ENCODE measurements at regions not wholly inside any gene's neighbourhood (a gene's known extent, or its start where the extent isn't known, plus 50 kb on each side); places are given as distances from the start of the nearest gene placed in this dataset.

DNA sequence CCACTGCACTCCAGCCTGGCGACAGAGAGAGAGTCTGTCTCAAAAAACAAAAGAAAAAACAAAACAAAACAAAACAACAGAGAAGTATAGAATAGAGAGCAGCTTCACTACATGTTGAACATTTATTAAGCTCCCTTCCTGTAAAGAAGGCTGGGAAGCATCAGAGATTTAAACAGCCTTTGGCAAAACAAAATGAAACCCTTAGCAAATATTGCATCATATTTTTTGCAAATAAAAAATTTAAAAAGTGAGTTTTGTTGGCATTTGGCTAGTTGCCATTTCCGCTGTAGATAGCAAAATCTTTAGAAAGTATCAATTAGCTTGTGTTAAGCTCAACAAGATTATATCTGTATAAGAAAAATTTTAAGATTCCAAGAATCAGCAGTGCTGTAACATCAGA, 151.2 kb downstream of the SERPINI1 start:
- Histone ChIP-seq H3K36me3 (ENCODE audit: low read depth, low read length) (no peaks in the 10 kb centered on the region), H3K4me2 (ENCODE audit: low read length) (peak overlapping the region; percentile 60), H3K9me3 (ENCODE audit: low read length) (no peaks in the 10 kb centered on the region), H4K20me1 (ENCODE audit: low read length) (no peaks in the 10 kb centered on the region), H3K4me3 (ENCODE audit: low read length) (0 out of 2 replicates have a peak overlapping the region, but pooled peaks have one; percentile 9), H3F3A (ENCODE audit: low read length, unreplicated experiment) (peaks cover 3% of the 10 kb centered on the region), H3K27me3 (ENCODE audit: low read length) (peaks cover 11% of the 10 kb centered on the region; the same call in 1 of the 2 replicates), H2AFZ (ENCODE audit: low read length) (no peak overlapping the region), H3K79me2 (ENCODE audit: low read length) (no peaks in the 10 kb centered on the region), H3K27ac (ENCODE audit: low read length) (peak overlapping the region; percentile 63), H3K9me2 (replicated peaks; ENCODE audit: low read length) (no peaks in the 10 kb centered on the region), H3K9ac (ENCODE audit: low read length) (no peak overlapping the region), H3K4me1 (ENCODE audit: insufficient read depth, low read length) (peaks cover 18% of the 10 kb centered on the region)
- ChIA-PET CTCF (interaction anchor here (0.6 to 0.9 kb wide), 2 partner anchors 151 to 154 kb away, joined by 3 read pairs; partner anchors contain the start of gene SERPINI1), POLR2A (ENCODE audit: unreplicated experiment) (interaction anchor here (0.6 kb wide), 1 partner anchor 419 kb away, joined by 3 read pairs; no protein-coding TSS in a partner anchor)
- DNase-seq (peak; percentile 58), ATAC-seq (peak; percentile 79)
- no TSS peak for BruUV-seq (replicated peaks)
- TF ChIP-seq EZH2 (IDR thresholded peaks at IDR 0.05; ENCODE audit: low read length, unreplicated experiment) (no peak), EZH2phosphoT487 (IDR thresholded peaks at IDR 0.05; ENCODE audit: borderline replicate concordance, low read length) (no peak), CTCF (conservative IDR thresholded peaks at IDR 0.05; ENCODE audit: low read depth, low read length) (no peak)
- intact Hi-C loops (cut with micrococcal nuclease) = loop anchor here (1.0 kb wide), 1 partner anchor 154 kb away; no protein-coding TSS in a partner anchor

- H3F3A ChIP-seq (ENCODE audit: low read length, unreplicated experiment) = peaks cover 3% of the 10 kb centered on the region
- intact Hi-C loops (cut with micrococcal nuclease) = no loop called here
- no peaks in the 10 kb centered on the region for H3K9me2 ChIP-seq (replicated peaks; ENCODE audit: low read length)
- POLR2A ChIA-PET (ENCODE audit: unreplicated experiment) = interaction anchor here (0.6 kb wide), 1 partner anchor 47 kb away, joined by 5 read pairs; no protein-coding TSS in a partner anchor
- no peak overlapping the region for H3K4me2 ChIP-seq (ENCODE audit: low read length)
- peaks cover 8% of the 10 kb centered on the region; the same call in 1 of the 2 replicates for H3K27me3 ChIP-seq (ENCODE audit: low read length)
- no peaks in the 10 kb centered on the region for H3K9me3 ChIP-seq (ENCODE audit: low read length)
- CTCF ChIA-PET = no interaction called here
- H4K20me1 ChIP-seq (ENCODE audit: low read length) = no peaks in the 10 kb centered on the region
- no peak for TF ChIP-seq EZH2phosphoT487 (IDR thresholded peaks at IDR 0.05; ENCODE audit: borderline replicate concordance, low read length)
- no peak for TF ChIP-seq EZH2 (IDR thresholded peaks at IDR 0.05; ENCODE audit: low read length, unreplicated experiment)
- TF ChIP-seq CTCF (conservative IDR thresholded peaks at IDR 0.05; ENCODE audit: low read depth, low read length) = no peak
- H3K27ac ChIP-seq (ENCODE audit: low read length) = no peak overlapping the region
- no TSS peak for BruUV-seq (replicated peaks)
- H3K4me3 ChIP-seq (ENCODE audit: low read length) = no peak overlapping the region
- no peak for ATAC-seq
- no peak overlapping the region for H3K9ac ChIP-seq (ENCODE audit: low read length)
- peaks cover 19% of the 10 kb centered on the region for H3K4me1 ChIP-seq (ENCODE audit: insufficient read depth, low read length)
- no peaks in the 10 kb centered on the region for H3K36me3 ChIP-seq (ENCODE audit: low read depth, low read length)
- no peaks in the 10 kb centered on the region for H3K79me2 ChIP-seq (ENCODE audit: low read length)
- no peak for DNase-seq
- no peak overlapping the region for H2AFZ ChIP-seq (ENCODE audit: low read length)
Observed at GRCh38 chr3:167885277-167885676, 149.8 kb downstream of the SERPINI1 start.

GRCh38 chr3:167884481-167884880, 149.0 kb downstream of the SERPINI1 start:
- no peak overlapping the region for H3K4me3 ChIP-seq (ENCODE audit: low read length)
- H3K9ac ChIP-seq (ENCODE audit: low read length) = no peak overlapping the region
- no TSS peak for BruUV-seq (replicated peaks)
- intact Hi-C loops (cut with micrococcal nuclease) = no loop called here
- peaks cover 8% of the 10 kb centered on the region; the same call in 1 of the 2 replicates for H3K27me3 ChIP-seq (ENCODE audit: low read length)
- DNase-seq (no peak), ATAC-seq (no peak)
- H3K27ac ChIP-seq (ENCODE audit: low read length) = no peak overlapping the region
- H3K4me1 ChIP-seq (ENCODE audit: insufficient read depth, low read length) = peaks cover 19% of the 10 kb centered on the region
- no peak overlapping the region for H2AFZ ChIP-seq (ENCODE audit: low read length)
- no peaks in the 10 kb centered on the region for H4K20me1 ChIP-seq (ENCODE audit: low read length)
- no peak overlapping the region for H3K4me2 ChIP-seq (ENCODE audit: low read length)
- H3F3A ChIP-seq (ENCODE audit: low read length, unreplicated experiment) = peaks cover 3% of the 10 kb centered on the region
- no peaks in the 10 kb centered on the region for H3K9me3 ChIP-seq (ENCODE audit: low read length)
- H3K36me3 ChIP-seq (ENCODE audit: low read depth, low read length) = no peaks in the 10 kb centered on the region
- CTCF ChIA-PET = no interaction called here
- H3K79me2 ChIP-seq (ENCODE audit: low read length) = no peaks in the 10 kb centered on the region
- no peak for TF ChIP-seq EZH2phosphoT487 (IDR thresholded peaks at IDR 0.05; ENCODE audit: borderline replicate concordance, low read length)
- no peak for TF ChIP-seq EZH2 (IDR thresholded peaks at IDR 0.05; ENCODE audit: low read length, unreplicated experiment)
- TF ChIP-seq CTCF (conservative IDR thresholded peaks at IDR 0.05; ENCODE audit: low read depth, low read length) = no peak
- POLR2A ChIA-PET (ENCODE audit: unreplicated experiment) = no interaction called here
- H3K9me2 ChIP-seq (replicated peaks; ENCODE audit: low read length) = no peaks in the 10 kb centered on the region

Data from PC-3 (cell line).